CD14-positive monocyte (primary cell): ENCODE measurements at regions not wholly inside any gene's neighbourhood (a gene's known extent, or its start where the extent isn't known, plus 50 kb on each side); places are given as distances from the start of the nearest gene placed in this dataset.

Experiments
- DNase-seq, 3 donors: peaks; one replicate each; pipeline ENCODE4 v3.0.0-alpha.2; 2011 to 2022
- H2AFZ ChIP-seq: 2 replicates; pipeline ENCODE4 v1.6.0; 2012; ENCODE audit warnings: mild to moderate bottlenecking, low read depth, low read length, inconsistent platforms; ENCODE audit not compliant: insufficient read depth, poor library complexity, severe bottlenecking
- H3K27ac ChIP-seq, 2 donors: 1 replicate in 1 of 2; 2 replicates in 1 of 2; pipeline ENCODE4 v1.5.1; 2012 to 2013; ENCODE audit warnings: low read length in 2 of 2, control low read depth in 1 of 2, inconsistent platforms in 1 of 2, low read depth in 1 of 2, mild to moderate bottlenecking in 1 of 2
- H3K27me3 ChIP-seq, 2 donors: one replicate each; pipeline versions ENCODE4 v1.6.0 to v1.6.1; 2011 to 2013; ENCODE audit warnings: low read length in 2 of 2; ENCODE audit not compliant: control insufficient read depth in 2 of 2, insufficient read depth in 2 of 2
- H3K36me3 ChIP-seq, 2 donors: replicated peaks in 1 of 2; 1 replicate in 1 of 2; 2 replicates in 1 of 2; pipeline versions ENCODE4 v1.5.1 to v1.6.1; 2012 to 2013; ENCODE audit warnings: low read length in 2 of 2, control low read depth in 1 of 2, inconsistent platforms in 1 of 2, mild to moderate bottlenecking in 1 of 2; ENCODE audit not compliant: insufficient read depth in 2 of 2, control insufficient read depth in 1 of 2
- H3K4me1 ChIP-seq, 2 donors: 1 replicate in 1 of 2; 2 replicates in 1 of 2; pipeline versions ENCODE4 v1.5.1 to v1.6.1; 2012 to 2013; ENCODE audit warnings: low read length in 2 of 2, control low read depth in 1 of 2, inconsistent platforms in 1 of 2, mild to moderate bottlenecking in 1 of 2, moderate library complexity in 1 of 2; ENCODE audit not compliant: insufficient read depth in 2 of 2, control insufficient read depth in 1 of 2
- H3K4me2 ChIP-seq: replicated peaks from 2 replicates; pipeline ENCODE3; 2012; ENCODE audit warnings: low read length, moderate library complexity, mild to moderate bottlenecking; ENCODE audit not compliant: poor library complexity, severe bottlenecking; ENCODE audit errors: extremely low read depth
- H3K4me3 ChIP-seq, 3 experiments: fragments of 200-600 bp in 1 of 3; sonication (generic) in 1 of 3; replicated peaks in 1 of 3; 1 replicate in 2 of 3; 2 replicates in 1 of 3; pipeline ENCODE4 v1.5.1; 2011 to 2013; ENCODE audit warnings: low read length in 3 of 3, mild to moderate bottlenecking in 3 of 3, control low read depth in 2 of 3, low read depth in 2 of 3, inconsistent platforms in 1 of 3, moderate library complexity in 1 of 3
- H3K79me2 ChIP-seq: 2 replicates; pipeline ENCODE4 v1.6.0; 2012; ENCODE audit warnings: mild to moderate bottlenecking, control low read depth, inconsistent platforms, low read length, moderate library complexity; ENCODE audit not compliant: insufficient read depth
- H3K9ac ChIP-seq: 2 replicates; pipeline ENCODE4 v1.6.0; 2017; ENCODE audit warnings: low read length, mild to moderate bottlenecking; ENCODE audit not compliant: insufficient read depth, poor library complexity, severe bottlenecking
- H3K9me3 ChIP-seq, 2 donors: replicated peaks in 1 of 2; 1 replicate in 1 of 2; 2 replicates in 1 of 2; pipeline versions ENCODE4 v1.5.1 to v1.6.1; 2012 to 2013; ENCODE audit warnings: low read length in 2 of 2, control low read depth in 1 of 2; ENCODE audit not compliant: control insufficient read depth in 1 of 2, insufficient read depth in 1 of 2
- H4K20me1 ChIP-seq: 2 replicates; pipeline ENCODE4 v1.6.0; 2012; ENCODE audit warnings: mild to moderate bottlenecking, low read length, control low read depth, moderate library complexity; ENCODE audit not compliant: insufficient read depth
- H3K27ac Mint-ChIP-seq, 7 donors: one replicate each; pipeline ENCODE4 v1.8.0; 2020; ENCODE audit warnings: mild to moderate bottlenecking in 7 of 7, mixed read lengths in 7 of 7, moderate library complexity in 6 of 7, inconsistent platforms in 2 of 7
- H3K27me3 Mint-ChIP-seq, 3 donors: one replicate each; pipeline ENCODE4 v1.8.0; 2021 to 2022; ENCODE audit warnings: low read depth in 3 of 3, mild to moderate bottlenecking in 3 of 3, mixed read lengths in 3 of 3, moderate library complexity in 3 of 3, inconsistent platforms in 1 of 3
- H3K36me3 Mint-ChIP-seq, 2 donors: one replicate each; pipeline ENCODE4 v1.8.0; 2020; ENCODE audit warnings: mixed read lengths in 2 of 2, inconsistent platforms in 1 of 2, mild to moderate bottlenecking in 1 of 2
- H3K4me1 Mint-ChIP-seq: one replicate; pipeline ENCODE4 v1.8.0; 2020; ENCODE audit warnings: mild to moderate bottlenecking, mixed read lengths
- H3K4me3 Mint-ChIP-seq, 2 donors: one replicate each; pipeline ENCODE4 v1.8.0; 2020; ENCODE audit warnings: mild to moderate bottlenecking in 2 of 2, mixed read lengths in 2 of 2, moderate library complexity in 1 of 2
- H3K9me3 Mint-ChIP-seq, 7 donors: one replicate each; pipeline ENCODE4 v1.8.0; 2020 to 2022; ENCODE audit warnings: mixed read lengths in 7 of 7, mild to moderate bottlenecking in 6 of 7, moderate library complexity in 6 of 7, inconsistent platforms in 2 of 7
- WGBS: methylation state at CpG from one replicate; pipeline ENCODE4 v1.1.5; 2013; ENCODE audit warnings: missing lambda C conversion rate; ENCODE audit not compliant: insufficient coverage; 5-methylcytosine and 5-hydroxymethylcytosine counted together
- intact Hi-C, 2 donors: fragments of 100-400 bp; cut with micrococcal nuclease; formaldehyde crosslinking; loops; one replicate each; pipeline versions ENCODE4 v1.15.0 to v1.15.1; 2023
- TF ChIP-seq, protein P1 (sequence below): fragments of 200-600 bp; IDR thresholded peaks from one replicate; pipeline ENCODE4 v1.8.0; 2022; ENCODE audit warnings: antibody characterized with exemption, mild to moderate bottlenecking

DNA sequence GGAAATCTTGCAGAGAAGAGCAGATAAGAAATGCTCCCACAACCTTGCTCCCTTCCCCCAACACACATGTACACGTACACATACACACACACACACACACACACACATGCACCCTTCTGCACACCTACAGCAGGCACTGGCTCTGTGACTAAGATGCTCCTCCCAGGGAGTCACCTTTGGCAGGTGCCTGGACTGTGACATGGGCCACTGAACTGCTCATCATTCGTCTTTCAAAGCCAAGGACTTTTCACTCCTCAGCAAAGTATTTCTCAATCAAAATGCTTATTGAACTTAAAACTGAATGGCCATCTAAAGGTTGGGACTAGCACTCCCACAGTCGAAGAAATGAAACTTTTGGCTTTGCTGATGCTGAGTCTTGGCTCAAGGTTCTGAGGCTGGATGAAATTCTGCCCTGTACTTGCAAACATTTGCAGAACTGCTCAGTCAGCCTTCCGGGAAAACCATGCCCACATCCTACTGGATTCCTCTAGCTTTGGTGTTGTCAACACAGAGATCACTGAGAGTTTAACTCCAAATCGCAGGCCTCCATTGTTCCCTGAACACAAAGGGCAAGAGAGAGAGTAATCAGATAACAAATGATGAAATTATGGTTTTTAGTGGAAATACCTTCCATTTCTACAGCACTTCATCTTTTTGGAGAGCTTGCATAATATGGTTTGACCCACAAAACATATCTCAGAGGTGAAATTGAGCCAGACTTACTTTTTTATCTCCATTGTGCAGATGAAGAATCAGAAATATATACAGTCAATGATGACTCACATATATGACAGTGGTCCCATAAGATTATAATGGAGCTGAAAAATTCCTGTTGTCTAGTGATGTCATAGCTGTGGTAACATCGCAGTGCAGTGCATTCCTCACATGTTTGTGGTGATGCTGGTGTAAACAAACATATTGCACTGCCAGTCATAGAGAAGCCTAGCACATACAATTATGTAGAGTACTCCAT, 72.4 kb upstream of the BCAR3 start:
- H3K4me3 ChIP-seq, result no peak overlapping the region
- H3K36me3 Mint-ChIP-seq, result no peaks in the 10 kb centered on the region

More for the DNA sequence above, 72.4 kb upstream of the BCAR3 start:
- H3K27ac Mint-ChIP-seq, result no peak overlapping the region
- Histone ChIP-seq H2AFZ (peak overlapping the region; percentile 22), H3K27ac (no peak overlapping the region), H3K27me3 (no peaks in the 10 kb centered on the region), H3K36me3 (no peaks in the 10 kb centered on the region), H4K20me1 (no peaks in the 10 kb centered on the region), H3K4me1 (peaks cover 6 to 24% of the 10 kb centered on the region in 2 donors), H3K9me3 (no peaks in the 10 kb centered on the region), H3K9ac (no peak overlapping the region), H3K4me2 (no peak overlapping the region), H3K79me2 (no peaks in the 10 kb centered on the region)
- H3K9me3 Mint-ChIP-seq, result peaks cover 0 to 4% (median 0%) of the 10 kb centered on the region in 7 donors
- no peak overlapping the region for H3K4me3 Mint-ChIP-seq
- 72% methylated on average over 2 of the region's 6 CpGs for WGBS
- DNase-seq, result peak in 2 of 3 donors; percentile 4 to 54
- peaks cover 32% of the 10 kb centered on the region for H3K4me1 Mint-ChIP-seq
- TF ChIP-seq, protein P1, sequence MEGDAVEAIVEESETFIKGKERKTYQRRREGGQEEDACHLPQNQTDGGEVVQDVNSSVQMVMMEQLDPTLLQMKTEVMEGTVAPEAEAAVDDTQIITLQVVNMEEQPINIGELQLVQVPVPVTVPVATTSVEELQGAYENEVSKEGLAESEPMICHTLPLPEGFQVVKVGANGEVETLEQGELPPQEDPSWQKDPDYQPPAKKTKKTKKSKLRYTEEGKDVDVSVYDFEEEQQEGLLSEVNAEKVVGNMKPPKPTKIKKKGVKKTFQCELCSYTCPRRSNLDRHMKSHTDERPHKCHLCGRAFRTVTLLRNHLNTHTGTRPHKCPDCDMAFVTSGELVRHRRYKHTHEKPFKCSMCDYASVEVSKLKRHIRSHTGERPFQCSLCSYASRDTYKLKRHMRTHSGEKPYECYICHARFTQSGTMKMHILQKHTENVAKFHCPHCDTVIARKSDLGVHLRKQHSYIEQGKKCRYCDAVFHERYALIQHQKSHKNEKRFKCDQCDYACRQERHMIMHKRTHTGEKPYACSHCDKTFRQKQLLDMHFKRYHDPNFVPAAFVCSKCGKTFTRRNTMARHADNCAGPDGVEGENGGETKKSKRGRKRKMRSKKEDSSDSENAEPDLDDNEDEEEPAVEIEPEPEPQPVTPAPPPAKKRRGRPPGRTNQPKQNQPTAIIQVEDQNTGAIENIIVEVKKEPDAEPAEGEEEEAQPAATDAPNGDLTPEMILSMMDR, result no peak
- intact Hi-C loops, result no loop called here
- peaks cover 0 to 2% (median 2%) of the 10 kb centered on the region in 3 donors for H3K27me3 Mint-ChIP-seq
